H9 (cell line): ENCODE measurements at regions not wholly inside any gene's neighbourhood (a gene's known extent, or its start where the extent isn't known, plus 50 kb on each side); places are given as distances from the start of the nearest gene placed in this dataset.

Experiments
- DNase-seq: peaks from one replicate; pipeline ENCODE4 v3.0.0-alpha.2; 2017
- H2AFZ ChIP-seq: one replicate; pipeline ENCODE4 v1.6.1; 2013; ENCODE audit warnings: mild to moderate bottlenecking, low read length, control low read depth, moderate library complexity
- H2AK5ac ChIP-seq: 2 replicates; pipeline ENCODE4 v1.6.1; 2013; ENCODE audit warnings: low read length, control low read depth, mixed read lengths; ENCODE audit not compliant: insufficient read length
- H2BK120ac ChIP-seq: one replicate; pipeline ENCODE4 v1.6.1; 2013; ENCODE audit warnings: low read depth, mild to moderate bottlenecking, low read length, control low read depth, inconsistent platforms; ENCODE audit not compliant: poor library complexity, severe bottlenecking
- H2BK12ac ChIP-seq: 2 replicates; pipeline ENCODE4 v1.6.1; 2013; ENCODE audit warnings: low read length, control low read depth, mixed read lengths, low read depth; ENCODE audit not compliant: insufficient read length
- H2BK15ac ChIP-seq: 2 replicates; pipeline ENCODE4 v1.6.1; 2013; ENCODE audit warnings: low read depth, low read length, control low read depth
- H2BK20ac ChIP-seq: one replicate; pipeline ENCODE4 v1.6.1; 2013; ENCODE audit warnings: low read depth, mild to moderate bottlenecking, low read length, control low read depth, inconsistent platforms; ENCODE audit not compliant: poor library complexity, severe bottlenecking
- H2BK5ac ChIP-seq: 2 replicates; pipeline ENCODE4 v1.6.1; 2013; ENCODE audit warnings: low read length, control low read depth, mixed read lengths; ENCODE audit not compliant: insufficient read length
- H3K14ac ChIP-seq: 2 replicates; pipeline ENCODE4 v1.6.1; 2013; ENCODE audit warnings: low read length, control low read depth; ENCODE audit not compliant: insufficient read depth
- H3K18ac ChIP-seq: 2 replicates; pipeline ENCODE4 v1.6.1; 2013; ENCODE audit warnings: low read depth, mild to moderate bottlenecking, mixed read lengths, low read length, control low read depth; ENCODE audit not compliant: insufficient read length
- H3K23ac ChIP-seq: 2 replicates; pipeline ENCODE4 v1.6.1; 2013; ENCODE audit warnings: low read length, control low read depth, mixed read lengths, low read depth; ENCODE audit not compliant: insufficient read length
- H3K23me2 ChIP-seq: 2 replicates; pipeline ENCODE4 v1.6.1; 2013; ENCODE audit warnings: low read depth, mild to moderate bottlenecking, mixed read lengths, low read length, control low read depth; ENCODE audit not compliant: insufficient read length, poor library complexity, severe bottlenecking
- H3K27ac ChIP-seq: 2 replicates; pipeline ENCODE4 v1.5.1; 2013; ENCODE audit warnings: low read length, control low read depth, mixed read lengths, low read depth; ENCODE audit not compliant: insufficient read length
- H3K27me3 ChIP-seq: 2 replicates; pipeline ENCODE4 v1.6.1; 2013; ENCODE audit warnings: low read length, control low read depth, inconsistent platforms; ENCODE audit not compliant: insufficient read depth
- H3K4ac ChIP-seq: 2 replicates; pipeline ENCODE4 v1.6.1; 2013; ENCODE audit warnings: low read depth, mild to moderate bottlenecking, control low read depth, inconsistent platforms, low read length, moderate library complexity
- H3K4me1 ChIP-seq: 2 replicates; pipeline ENCODE4 v1.6.1; 2013; ENCODE audit warnings: low read length, control low read depth, inconsistent platforms; ENCODE audit not compliant: insufficient read depth
- H3K4me2 ChIP-seq: 2 replicates; pipeline ENCODE4 v1.6.1; 2013; ENCODE audit warnings: low read length, control low read depth, mixed read lengths; ENCODE audit not compliant: insufficient read length, insufficient read depth
- H3K56ac ChIP-seq: 2 replicates; pipeline ENCODE4 v1.6.1; 2013; ENCODE audit warnings: low read depth, mild to moderate bottlenecking, mixed read lengths, low read length, control low read depth; ENCODE audit not compliant: insufficient read length
- H3K79me1 ChIP-seq: 2 replicates; pipeline ENCODE4 v1.6.1; 2013; ENCODE audit warnings: low read depth, mild to moderate bottlenecking, moderate library complexity, low read length, control low read depth, inconsistent platforms; ENCODE audit not compliant: insufficient read depth, poor library complexity, severe bottlenecking
- H3K79me2 ChIP-seq: 2 replicates; pipeline ENCODE4 v1.6.1; 2013; ENCODE audit warnings: low read length, control low read depth, inconsistent platforms; ENCODE audit not compliant: insufficient read depth
- H3K9ac ChIP-seq: 2 replicates; pipeline ENCODE4 v1.6.1; 2013; ENCODE audit warnings: low read length, control low read depth, mixed read lengths; ENCODE audit not compliant: insufficient read length; ENCODE audit errors: extremely low read depth
- H3K9me3 ChIP-seq: one replicate; pipeline ENCODE4 v1.6.1; 2013; ENCODE audit warnings: low read depth, low read length, inconsistent platforms; ENCODE audit not compliant: control insufficient read depth
- H3T11ph ChIP-seq: one replicate; pipeline ENCODE4 v1.6.1; 2013; ENCODE audit warnings: mild to moderate bottlenecking, low read length, control low read depth, inconsistent platforms
- H4K20me1 ChIP-seq: one replicate; pipeline ENCODE4 v1.6.1; 2013; ENCODE audit not compliant: control insufficient read depth, insufficient read length, insufficient read depth
- H4K5ac ChIP-seq: 2 replicates; pipeline ENCODE4 v1.6.1; 2013; ENCODE audit warnings: low read depth, mild to moderate bottlenecking, mixed read lengths, low read length, control low read depth; ENCODE audit not compliant: insufficient read length
- H4K8ac ChIP-seq: replicated peaks from 2 replicates; pipeline ENCODE4 v1.6.1; 2013; ENCODE audit warnings: low read length, control low read depth, mixed read lengths, low read depth; ENCODE audit not compliant: insufficient read length
- H4K91ac ChIP-seq: 2 replicates; pipeline ENCODE4 v1.6.1; 2013; ENCODE audit warnings: low read depth, mild to moderate bottlenecking, moderate library complexity, mixed read lengths, low read length, control low read depth; ENCODE audit not compliant: insufficient read length
- H3K27ac Mint-ChIP-seq, 3 experiments: 2 replicates in 2 of 3; 3 replicates in 1 of 3; pipeline ENCODE4 v1.8.0; 2020 to 2021; ENCODE audit warnings: mixed read lengths in 3 of 3, mild to moderate bottlenecking in 1 of 3, moderate library complexity in 1 of 3
- H3K27me3 Mint-ChIP-seq: 2 replicates; pipeline ENCODE4 v1.8.0; 2021; ENCODE audit warnings: low read depth, mild to moderate bottlenecking, moderate library complexity, mixed read lengths
- H3K36me3 Mint-ChIP-seq, 3 experiments: 2 replicates in 2 of 3; 3 replicates in 1 of 3; pipeline ENCODE4 v1.8.0; 2020 to 2021; ENCODE audit warnings: low read depth in 3 of 3, mixed read lengths in 3 of 3; ENCODE audit not compliant: insufficient read depth in 1 of 3
- H3K4me1 Mint-ChIP-seq, 2 experiments: 2 replicates each; pipeline ENCODE4 v1.8.0; 2020; ENCODE audit warnings: mixed read lengths in 2 of 2
- H3K4me3 Mint-ChIP-seq, 2 experiments: 2 replicates in 1 of 2; 3 replicates in 1 of 2; pipeline ENCODE4 v1.8.0; 2020 to 2021; ENCODE audit warnings: mild to moderate bottlenecking in 2 of 2, mixed read lengths in 2 of 2, moderate library complexity in 1 of 2
- H3K9me3 Mint-ChIP-seq, 2 experiments: 2 replicates in 1 of 2; 3 replicates in 1 of 2; pipeline ENCODE4 v1.8.0; 2020; ENCODE audit warnings: mild to moderate bottlenecking in 2 of 2, mixed read lengths in 2 of 2, moderate library complexity in 1 of 2
- CTCF ChIP-seq: fragments of 200-600 bp; sonication (generic); conservative IDR thresholded peaks from 3 replicates; pipeline ENCODE4 v1.8.0; 2021; ENCODE audit warnings: antibody characterized with exemption, mild to moderate bottlenecking
- WGBS: extraction: QIAGEN DNeasy Blood & Tissue Kit; methylation state at CpG from one replicate; pipeline ENCODE4 v1.1.7; 2013; ENCODE audit warnings: missing lambda C conversion rate, low lambda C conversion rate, mixed read lengths; ENCODE audit not compliant: insufficient read length; ENCODE audit errors: extremely low coverage; 5-methylcytosine and 5-hydroxymethylcytosine counted together

GRCh38 chr3:135803028-135803692 is 162.4 kb upstream of the PPP2R3A start:
- Histone ChIP-seq H3K27ac (no peak overlapping the region), H4K91ac (no peak overlapping the region), H3K4me1 (no peaks in the 10 kb centered on the region), H4K5ac (no peak overlapping the region), H2AFZ (no peak overlapping the region), H3K4ac (no peak overlapping the region), H2BK15ac (no peak overlapping the region), H3K79me2 (no peaks in the 10 kb centered on the region), H3K27me3 (no peaks in the 10 kb centered on the region; the same call in 1 of the 2 replicates), H3K14ac (no peak overlapping the region), H3K23me2 (no peaks in the 10 kb centered on the region), H3K23ac (no peak overlapping the region), H2BK20ac (no peak overlapping the region), H3K18ac (no peak overlapping the region), H3K4me2 (no peak overlapping the region), H3T11ph (no peak overlapping the region), H3K79me1 (no peaks in the 10 kb centered on the region), H3K9me3 (no peaks in the 10 kb centered on the region), H4K8ac (no peak overlapping the region), H2BK120ac (no peak overlapping the region), H2AK5ac (no peak overlapping the region), H2BK5ac (no peak overlapping the region), H3K9ac (no peak overlapping the region), H2BK12ac (no peak overlapping the region), H4K20me1 (no peaks in the 10 kb centered on the region), H3K56ac (no peak overlapping the region)
- TF ChIP-seq CTCF: no peak
- Mint-ChIP-seq H3K36me3 (no peaks in the 10 kb centered on the region), H3K27ac (peak overlapping the region in 1 of 3 experiments; percentile 62; a peak in 1 of 7 replicates), H3K4me1 (peaks cover 13 to 16% of the 10 kb centered on the region in 2 experiments), H3K4me3 (no peak overlapping the region), H3K27me3 (peaks cover 1% of the 10 kb centered on the region; the same call in 1 of the 2 replicates), H3K9me3 (no peaks in the 10 kb centered on the region)
- WGBS: no CpG with 5 or more reads among the region's 10 CpGs
- DNase-seq: no peak
